Activated CD4-positive, alpha-beta T cell treated with anti-CD3 and anti-CD28 coated beads, Interleukin-10, Interleukin-2, amounts not matched to agents 100 ng/mL and 50 ng/mL, durations not matched to agents 16 hours and 8 hours (primary cell): ENCODE measurements at regions not wholly inside any gene's neighbourhood (a gene's known extent, or its start where the extent isn't known, plus 50 kb on each side); places are given as distances from the start of the nearest gene placed in this dataset.
"Not testable (repeated sequence)": the region's sequence is repeated elsewhere in the genome, so short reads cannot be mapped to it uniquely, and the experiment has no call there.

Source experiments
- DNase-seq: peaks from one replicate; pipeline ENCODE4 v3.0.0-alpha.2; 2020

GRCh38 chr3:159669766-159670165, 318.9 kb upstream of the IL12A start:
- no peak for DNase-seq

- DNase-seq: no peak
Measured at GRCh38 chr3:159672728-159673688, 315.6 kb upstream of the IL12A start.

GRCh38 chr3:159674583-159674982, 314.1 kb upstream of the IL12A start:
- DNase-seq: no peak

GRCh38 chr3:159675285-159675684, 313.4 kb upstream of the IL12A start:
- DNase-seq: no peak

GRCh38 chr3:159679900-159680299, 308.7 kb upstream of the IL12A start:
- DNase-seq: no peak

- DNase-seq: not testable (repeated sequence)
Measured at GRCh38 chr3:159681717-159682116, 306.9 kb upstream of the IL12A start.

- no peak for DNase-seq
Measured at GRCh38 chr3:159685801-159686200, 302.8 kb upstream of the IL12A start.

GRCh38 chr3:159693226-159693625, 295.4 kb upstream of the IL12A start:
- DNase-seq: no peak

GRCh38 chr3:159711560-159712333, 276.9 kb upstream of the IL12A start:
- DNase-seq: no peak

- no peak for DNase-seq
Measured at GRCh38 chr3:159721324-159721723, 267.3 kb upstream of the IL12A start.

- no peak for DNase-seq
Measured at GRCh38 chr3:159723295-159723694, 265.3 kb upstream of the IL12A start.

- DNase-seq: no peak
Measured at GRCh38 chr3:159724627-159725026, 264.0 kb upstream of the IL12A start.

GRCh38 chr3:159726231-159726964, 262.2 kb upstream of the IL12A start:
- DNase-seq: no peak

GRCh38 chr3:159727506-159727905, 261.1 kb upstream of the IL12A start:
- no peak for DNase-seq

- no peak for DNase-seq
Measured at GRCh38 chr3:159731254-159731653, 257.4 kb upstream of the IL12A start.

- DNase-seq: no peak
Measured at GRCh38 chr3:159732172-159733111, 256.2 kb upstream of the IL12A start.

GRCh38 chr3:159733194-159733860, 255.3 kb upstream of the IL12A start:
- DNase-seq: no peak

GRCh38 chr3:159734681-159735080, 254.0 kb upstream of the IL12A start:
- no peak for DNase-seq

GRCh38 chr3:159739166-159739565, 249.5 kb upstream of the IL12A start:
- DNase-seq: no peak

- no peak for DNase-seq
Measured at GRCh38 chr3:159739969-159740368, 248.7 kb upstream of the IL12A start.

GRCh38 chr3:159741281-159741680, 247.4 kb upstream of the IL12A start:
- no peak for DNase-seq
